H1 (cell line): ENCODE measurements at regions not wholly inside any gene's neighbourhood (a gene's known extent, or its start where the extent isn't known, plus 50 kb on each side); places are given as distances from the start of the nearest gene placed in this dataset.
A peak's percentile ranks its signal among the peaks of the same experiment; 100 is the strongest.

Experiments
- CTCF ChIA-PET: fragments of 300-600 bp; sonication (Branson Sonifier 250); formaldehyde crosslinking; loops from one replicate; lab custom pipeline; 2021; ENCODE audit not compliant: partially characterized antibody; lab: Charles Lee
- POLR2A ChIA-PET: fragments of 300-600 bp; sonication (Branson Sonifier 250); formaldehyde crosslinking; loops from one replicate; lab custom pipeline; 2021; ENCODE audit warnings: inconsistent platforms; ENCODE audit not compliant: partially characterized antibody; lab: Charles Lee
- DNase-seq, 2 experiments: peaks; one replicate each; pipeline versions ENCODE4 v3.0.0 to v3.0.0-alpha.2; 2010 to 2022; ENCODE audit warnings: low spot score in 2 of 2, low read depth in 1 of 2, mixed read lengths in 1 of 2
- FAIRE-seq: peaks from 2 replicates; lab custom pipeline; 2011; peaks lifted over from hg19 to GRCh38; lab: Jason Lieb, UNC
- H2AFZ ChIP-seq: 2 replicates; pipeline ENCODE4 v1.8.1; 2012; ENCODE audit warnings: low read length, inconsistent platforms
- H2AK5ac ChIP-seq: 2 replicates; pipeline ENCODE4 v1.6.1; 2013; ENCODE audit warnings: low read depth, low read length
- H2BK120ac ChIP-seq: replicated peaks from 2 replicates; pipeline ENCODE3; 2013; ENCODE audit warnings: low read depth, low read length, inconsistent platforms
- H2BK12ac ChIP-seq: 2 replicates; pipeline ENCODE4 v1.6.1; 2013; ENCODE audit warnings: low read depth, low read length
- H2BK15ac ChIP-seq: 2 replicates; pipeline ENCODE4 v1.6.1; 2013; ENCODE audit warnings: low read length
- H2BK20ac ChIP-seq: 2 replicates; pipeline ENCODE4 v1.6.1; 2013; ENCODE audit warnings: low read length
- H2BK5ac ChIP-seq: 2 replicates; pipeline ENCODE4 v1.6.1; 2013; ENCODE audit warnings: low read depth, low read length
- H3K14ac ChIP-seq: 2 replicates; pipeline ENCODE4 v1.6.1; 2013; ENCODE audit warnings: inconsistent platforms; ENCODE audit not compliant: insufficient read length
- H3K18ac ChIP-seq: 2 replicates; pipeline ENCODE4 v1.6.1; 2013; ENCODE audit warnings: low read length; ENCODE audit errors: extremely low read depth
- H3K23ac ChIP-seq: 2 replicates; pipeline ENCODE4 v1.6.1; 2013; ENCODE audit warnings: inconsistent platforms; ENCODE audit not compliant: insufficient read length
- H3K23me2 ChIP-seq: 2 replicates; pipeline ENCODE4 v1.6.1; 2013; ENCODE audit warnings: low read depth, low read length
- H3K27ac ChIP-seq: 2 replicates; pipeline ENCODE4 v1.6.1; 2011; ENCODE audit warnings: low read depth, low read length, inconsistent platforms
- H3K27me3 ChIP-seq, 4 experiments: replicated peaks in 1 of 4; 1 replicate in 1 of 4; 2 replicates in 3 of 4; pipeline versions ENCODE4 v1.6.1 to v1.8.1; 2011 to 2013; ENCODE audit warnings: low read length in 3 of 4, mild to moderate bottlenecking in 3 of 4, inconsistent platforms in 2 of 4, mixed read lengths in 2 of 4, moderate library complexity in 1 of 4; ENCODE audit not compliant: control insufficient read depth in 3 of 4, insufficient read depth in 3 of 4; ENCODE audit errors: extremely low read depth in 1 of 4
- H3K36me3 ChIP-seq, 4 experiments: 2 replicates each; pipeline versions ENCODE4 v1.6.1 to v1.8.1; 2011 to 2013; ENCODE audit warnings: mild to moderate bottlenecking in 4 of 4, low read length in 3 of 4, moderate library complexity in 2 of 4, control low read depth in 1 of 4, inconsistent platforms in 1 of 4; ENCODE audit not compliant: insufficient read depth in 4 of 4, control insufficient read depth in 2 of 4
- H3K4ac ChIP-seq: replicated peaks from 2 replicates; pipeline ENCODE3; 2013; ENCODE audit warnings: low read length, low read depth, mixed read lengths, inconsistent platforms; ENCODE audit not compliant: insufficient read length
- H3K4me1 ChIP-seq, 4 experiments: replicated peaks in 1 of 4; 1 replicate in 1 of 4; 2 replicates in 3 of 4; pipeline versions ENCODE4 v1.6.1 to v1.8.1; 2011 to 2013; ENCODE audit warnings: low read length in 3 of 4, inconsistent platforms in 2 of 4, mixed read lengths in 1 of 4; ENCODE audit not compliant: insufficient read depth in 4 of 4, control insufficient read depth in 3 of 4
- H3K4me2 ChIP-seq, 2 experiments: 2 replicates each; pipeline versions ENCODE4 v1.6.1 to v1.8.1; 2011 to 2013; ENCODE audit warnings: low read depth in 2 of 2, low read length in 2 of 2, control low read depth in 1 of 2, inconsistent platforms in 1 of 2, mild to moderate bottlenecking in 1 of 2; ENCODE audit not compliant: insufficient read depth in 1 of 2
- H3K4me3 ChIP-seq, 4 experiments: fragments of 200-600, 300-600 bp in 1 of 4; sonication (generic), shearing (Covaris generic), sonication (Bioruptor Twin) in 1 of 4; 2 replicates each; pipeline versions ENCODE4 v1.5.1 to v1.8.1; 2011 to 2016; ENCODE audit warnings: low read length in 4 of 4, low read depth in 3 of 4, control low read depth in 2 of 4, inconsistent platforms in 2 of 4, mild to moderate bottlenecking in 2 of 4, mixed read lengths in 1 of 4, moderate library complexity in 1 of 4; ENCODE audit not compliant: insufficient read depth in 2 of 4; ENCODE audit errors: extremely low read depth in 1 of 4
- H3K56ac ChIP-seq: replicated peaks from 2 replicates; pipeline ENCODE3; 2013; ENCODE audit warnings: low read depth, mild to moderate bottlenecking, mixed read lengths, low read length, inconsistent platforms; ENCODE audit not compliant: insufficient read length
- H3K79me1 ChIP-seq: 2 replicates; pipeline ENCODE4 v1.6.1; 2013; ENCODE audit warnings: low read depth, low read length, control low read depth
- H3K79me2 ChIP-seq, 2 experiments: 2 replicates each; pipeline versions ENCODE4 v1.6.1 to v1.8.1; 2012 to 2013; ENCODE audit warnings: low read length in 2 of 2, mild to moderate bottlenecking in 2 of 2, inconsistent platforms in 1 of 2; ENCODE audit not compliant: insufficient read depth in 2 of 2, control insufficient read depth in 1 of 2
- H3K9ac ChIP-seq, 4 experiments: replicated peaks in 1 of 4; 1 replicate in 1 of 4; 2 replicates in 3 of 4; pipeline versions ENCODE4 v1.6.1 to v1.8.1; 2011 to 2013; ENCODE audit warnings: low read depth in 3 of 4, low read length in 3 of 4, control low read depth in 2 of 4, mild to moderate bottlenecking in 2 of 4, moderate library complexity in 2 of 4, inconsistent platforms in 1 of 4; ENCODE audit errors: extremely low read depth in 1 of 4
- H3K9me3 ChIP-seq, 2 experiments: 2 replicates each; pipeline versions ENCODE4 v1.6.1 to v1.8.1; 2012 to 2013; ENCODE audit warnings: mild to moderate bottlenecking in 2 of 2, moderate library complexity in 2 of 2, control low read depth in 1 of 2, inconsistent platforms in 1 of 2, low read depth in 1 of 2, low read length in 1 of 2, mixed read lengths in 1 of 2; ENCODE audit not compliant: insufficient read depth in 2 of 2
- H4K20me1 ChIP-seq, 2 experiments: replicated peaks in 1 of 2; 2 replicates each; pipeline versions ENCODE3 to v1.8.1; 2011 to 2013; ENCODE audit warnings: inconsistent platforms in 2 of 2, low read length in 2 of 2, mild to moderate bottlenecking in 1 of 2; ENCODE audit not compliant: insufficient read depth in 2 of 2, control insufficient read depth in 1 of 2
- H4K5ac ChIP-seq: 2 replicates; pipeline ENCODE4 v1.6.1; 2013; ENCODE audit warnings: low read length, low read depth, mixed read lengths, inconsistent platforms; ENCODE audit not compliant: insufficient read length
- H4K8ac ChIP-seq: 2 replicates; pipeline ENCODE4 v1.8.0; 2013; ENCODE audit warnings: mild to moderate bottlenecking, moderate library complexity, low read length, inconsistent platforms; ENCODE audit not compliant: insufficient read depth; ENCODE audit errors: extremely low read depth
- H4K91ac ChIP-seq: replicated peaks from 2 replicates; pipeline ENCODE3; 2013; ENCODE audit warnings: low read length, mixed read lengths, inconsistent platforms; ENCODE audit not compliant: insufficient read length
- ASH2L ChIP-seq: fragments of 200-600, 300-600 bp; sonication (generic); IDR thresholded peaks from one replicate; pipeline ENCODE4 v1.7.1; 2017; ENCODE audit warnings: low read length
- BRCA1 ChIP-seq: IDR thresholded peaks from 2 replicates; pipeline ENCODE4 v1.6.1; 2012; ENCODE audit warnings: low read depth, low read length, improper control_type of control experiment
- CTCF ChIP-seq, 3 experiments: IDR thresholded peaks; 1 replicate in 2 of 3; 2 replicates in 1 of 3; pipeline versions ENCODE4 v1.5.1 to v1.6.1; 2011; ENCODE audit warnings: low read length in 3 of 3, mild to moderate bottlenecking in 3 of 3, inconsistent platforms in 2 of 3, low read depth in 1 of 3, moderate library complexity in 1 of 3; ENCODE audit not compliant: insufficient read depth in 1 of 3; ENCODE audit errors: control extremely low read depth in 1 of 3
- HDAC2 ChIP-seq, 2 experiments: fragments of 300-600 bp in 1 of 2; sonication (generic) in 1 of 2; IDR thresholded peaks; 2 replicates each; pipeline ENCODE4 v1.6.1; 2011 to 2012; ENCODE audit warnings: low read depth in 2 of 2, low read length in 2 of 2, mild to moderate bottlenecking in 2 of 2, moderate library complexity in 2 of 2, borderline replicate concordance in 1 of 2, inconsistent platforms in 1 of 2
- KDM5A ChIP-seq: fragments of 200-600 bp; IDR thresholded peaks from 2 replicates; pipeline ENCODE4 v1.7.1; 2012; ENCODE audit warnings: mild to moderate bottlenecking, low read length, inconsistent platforms, mixed read lengths
- MAX ChIP-seq: IDR thresholded peaks from 2 replicates; pipeline ENCODE4 v1.6.1; 2012; ENCODE audit warnings: inconsistent platforms
- NRF1 ChIP-seq: IDR thresholded peaks from 2 replicates; pipeline ENCODE4 v1.6.1; 2011; ENCODE audit warnings: mild to moderate bottlenecking, low read depth, low read length, improper control_type of control experiment
- RAD21 ChIP-seq, 2 experiments: IDR thresholded peaks in 1 of 2; conservative IDR thresholded peaks in 1 of 2; 2 replicates each; pipeline ENCODE4 v1.6.1; 2011; ENCODE audit warnings: low read depth in 2 of 2, low read length in 2 of 2, improper control_type of control experiment in 1 of 2, inconsistent platforms in 1 of 2, mild to moderate bottlenecking in 1 of 2, moderate library complexity in 1 of 2
- SIRT6 ChIP-seq: IDR thresholded peaks from one replicate; pipeline ENCODE4 v1.7.1; 2012; ENCODE audit warnings: low read length, inconsistent platforms
- SIX5 ChIP-seq: IDR thresholded peaks from 2 replicates; pipeline ENCODE4 v1.6.1; 2011; ENCODE audit warnings: mild to moderate bottlenecking, low read depth, low read length
- SRF ChIP-seq: IDR thresholded peaks from 2 replicates; pipeline ENCODE4 v1.6.1; 2011; ENCODE audit warnings: mild to moderate bottlenecking, low read depth, low read length, moderate library complexity
- TAF7 ChIP-seq: optimal IDR thresholded peaks from 2 replicates; pipeline ENCODE3; 2011; ENCODE audit warnings: low read depth, mild to moderate bottlenecking, inconsistent platforms, low read length, moderate library complexity, borderline replicate concordance
- TBP ChIP-seq: IDR thresholded peaks from 2 replicates; pipeline ENCODE4 v1.6.1; 2011; ENCODE audit warnings: low read depth, low read length, improper control_type of control experiment
- WGBS, 2 experiments: shearing (Covaris generic) in 1 of 2; methylation state at CpG; one replicate each; pipeline versions ENCODE4 v1.1.6 to v1.1.7; 2013 to 2015; ENCODE audit warnings: low lambda C conversion rate in 2 of 2, mixed read lengths in 2 of 2, inconsistent platforms in 1 of 2, low coverage in 1 of 2, missing lambda C conversion rate in 1 of 2; ENCODE audit not compliant: insufficient replicate concordance in 2 of 2, insufficient coverage in 1 of 2, insufficient read length in 1 of 2; ENCODE audit errors: extremely low coverage in 1 of 2, missing lambda C conversion rate in 1 of 2; 5-methylcytosine and 5-hydroxymethylcytosine counted together

DNA sequence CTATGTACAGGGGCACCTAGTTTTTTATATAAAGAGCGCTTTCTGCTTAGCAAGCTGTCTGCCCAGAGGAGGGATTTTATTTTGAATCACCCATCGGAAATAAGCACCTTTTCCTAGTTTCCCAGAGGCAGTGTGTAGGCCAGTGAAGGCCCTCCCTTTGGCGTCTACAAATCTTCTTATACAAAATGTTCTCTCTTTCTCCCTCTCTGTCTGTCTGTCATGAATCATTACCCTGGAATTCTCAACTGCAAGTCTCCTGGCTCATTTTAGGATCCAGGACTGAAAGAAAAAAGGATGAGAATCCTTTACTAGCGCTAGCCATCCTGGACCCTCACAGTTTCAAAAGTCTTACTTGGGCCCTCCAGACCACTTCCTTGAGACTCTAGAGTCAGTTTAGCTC lies 728.1 kb downstream of the OTOL1 start:
- Histone ChIP-seq H3K4me1 (no peaks in the 10 kb centered on the region), H3K27me3 (no peaks in the 10 kb centered on the region), H3K79me1 (no peaks in the 10 kb centered on the region), H4K91ac (no peak overlapping the region), H4K5ac (no peak overlapping the region), H3K23me2 (no peaks in the 10 kb centered on the region), H3K4ac (no peak overlapping the region), H2BK15ac (no peak overlapping the region), H2BK12ac (no peak overlapping the region), H2BK5ac (no peak overlapping the region), H3K9me3 (no peaks in the 10 kb centered on the region), H3K4me2 (no peak overlapping the region), H3K36me3 (no peaks in the 10 kb centered on the region), H2BK20ac (no peak overlapping the region), H2AFZ (peak overlapping the region; percentile 76), H2BK120ac (no peak overlapping the region), H3K27ac (no peak overlapping the region), H3K23ac (no peak overlapping the region), H3K9ac (no peak overlapping the region), H4K8ac (no peak overlapping the region), H4K20me1 (no peaks in the 10 kb centered on the region), H3K4me3 (no peak overlapping the region), H3K18ac (no peak overlapping the region), H3K14ac (no peak overlapping the region), H3K56ac (no peak overlapping the region), H3K79me2 (no peaks in the 10 kb centered on the region), H2AK5ac (no peak overlapping the region)
- DNase-seq (no peak), FAIRE-seq (no peak)
- POLR2A ChIA-PET = no interaction called here
- CTCF ChIA-PET = no interaction called here
- whole genome bisulfite sequencing, 2 experiments = 78% methylated on average over 4 of the region's 4 CpGs; no CpG with 5 or more reads in 1 of the 2 experiments
- TF ChIP-seq TBP (no peak), SIX5 (no peak), TAF7 (no peak), SIRT6 (no peak), HDAC2 (IDR thresholded peaks at IDR 0.05; ENCODE audit: borderline replicate concordance in 1 of 2, low read depth in 2 of 2, low read length in 2 of 2) (no peak), SRF (no peak), RAD21 (IDR thresholded peaks at IDR 0.05 in 1 of 2, conservative IDR thresholded peaks at IDR 0.05 in 1 of 2; ENCODE audit: low read depth in 2 of 2, low read length in 2 of 2) (no peak), BRCA1 (no peak), NRF1 (no peak), ASH2L (no peak), KDM5A (no peak), CTCF (IDR thresholded peaks at IDR 0.05; ENCODE audit: control extremely low read depth in 1 of 3, insufficient read depth in 1 of 3, low read depth in 1 of 3, low read length in 3 of 3) (no peak), MAX (no peak)
